DMS114 treated with DMSO at 0.1 percent for 48 hours (cell line): ENCODE measurements at regions not wholly inside any gene's neighbourhood (a gene's known extent, or its start where the extent isn't known, plus 50 kb on each side); places are given as distances from the start of the nearest gene placed in this dataset.

ENCODE experiments used
- DNase-seq: peaks from one replicate; lab custom pipeline; 2025; ENCODE audit not compliant: unreplicated experiment; lab: John Stamatoyannopoulos, UW

DNA sequence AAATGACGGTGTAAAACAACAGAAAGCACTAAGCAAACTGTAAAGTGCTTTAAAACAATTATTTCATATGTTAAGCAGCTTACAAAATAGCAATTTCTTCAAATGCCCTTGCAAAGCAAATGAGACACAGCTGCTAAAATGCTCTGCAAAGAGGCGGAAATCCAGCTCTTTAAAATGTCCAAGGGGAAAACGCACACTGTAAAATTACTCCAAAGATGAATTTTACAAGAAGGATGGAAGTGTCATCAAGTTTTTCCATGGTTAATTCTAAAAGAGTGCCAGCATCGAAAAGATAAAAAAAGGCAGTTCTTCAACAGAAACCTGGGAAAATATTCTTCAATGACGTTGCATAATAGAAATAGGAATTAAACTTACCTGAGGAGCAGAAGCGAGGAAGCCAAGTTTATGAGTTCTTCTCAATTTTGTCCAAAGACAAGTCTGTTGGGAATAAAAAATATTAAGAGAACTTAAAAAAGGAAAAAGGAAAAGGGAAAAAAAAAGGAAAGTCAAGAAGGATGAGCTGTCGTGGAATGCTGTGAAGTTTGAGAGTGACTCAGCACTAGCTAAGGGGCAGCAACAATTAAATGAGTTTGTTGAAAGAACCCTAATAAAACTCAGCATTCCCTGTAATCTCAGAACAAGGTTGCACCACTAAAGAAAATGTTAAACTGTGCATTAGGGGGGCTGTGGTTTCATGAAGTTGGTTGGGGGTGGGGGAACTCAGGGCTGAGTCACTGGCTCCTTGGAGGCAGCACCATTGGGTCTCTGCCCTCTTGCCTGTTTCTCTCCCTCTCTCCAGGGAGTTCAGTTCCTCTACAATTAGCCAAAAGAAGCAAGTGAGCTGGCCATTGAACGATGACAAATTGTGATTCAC is 64.2 kb upstream of the BLID start:
- DNase-seq, result no peak

- DNase-seq, result no peak
These were observed 62.8 kb upstream of the BLID start for GRCh38 chr11:122178795-122179194.

DNA sequence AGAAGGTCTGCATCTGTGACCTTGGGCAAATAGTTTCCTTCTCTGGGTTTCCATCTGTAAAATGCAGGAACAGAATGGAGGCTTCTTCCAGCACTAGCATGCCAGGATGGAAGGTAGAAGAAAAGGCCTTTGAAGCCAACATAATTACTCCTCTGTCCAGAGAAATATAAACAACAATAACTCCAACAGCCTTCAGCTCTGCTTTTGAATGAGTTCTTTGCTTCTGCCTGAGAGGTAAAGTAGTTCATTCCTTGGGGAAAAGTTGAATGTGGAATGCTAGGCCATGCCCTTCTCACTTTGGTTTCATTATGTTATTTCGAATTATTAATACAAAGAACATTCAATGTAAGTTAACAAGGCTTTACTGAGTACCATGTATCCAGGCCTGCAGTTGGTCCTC is 61.2 kb upstream of the BLID start:
- DNase-seq, result no peak

GRCh38 chr11:122176651-122177050 is 60.6 kb upstream of the BLID start:
- no peak for DNase-seq

GRCh38 chr11:122175306-122175705 is 59.3 kb upstream of the BLID start:
- no peak for DNase-seq

GRCh38 chr11:122173587-122173986 is 57.6 kb upstream of the BLID start:
- no peak for DNase-seq

- no peak for DNase-seq
These were observed 57.0 kb upstream of the BLID start for GRCh38 chr11:122173074-122173450.

DNA sequence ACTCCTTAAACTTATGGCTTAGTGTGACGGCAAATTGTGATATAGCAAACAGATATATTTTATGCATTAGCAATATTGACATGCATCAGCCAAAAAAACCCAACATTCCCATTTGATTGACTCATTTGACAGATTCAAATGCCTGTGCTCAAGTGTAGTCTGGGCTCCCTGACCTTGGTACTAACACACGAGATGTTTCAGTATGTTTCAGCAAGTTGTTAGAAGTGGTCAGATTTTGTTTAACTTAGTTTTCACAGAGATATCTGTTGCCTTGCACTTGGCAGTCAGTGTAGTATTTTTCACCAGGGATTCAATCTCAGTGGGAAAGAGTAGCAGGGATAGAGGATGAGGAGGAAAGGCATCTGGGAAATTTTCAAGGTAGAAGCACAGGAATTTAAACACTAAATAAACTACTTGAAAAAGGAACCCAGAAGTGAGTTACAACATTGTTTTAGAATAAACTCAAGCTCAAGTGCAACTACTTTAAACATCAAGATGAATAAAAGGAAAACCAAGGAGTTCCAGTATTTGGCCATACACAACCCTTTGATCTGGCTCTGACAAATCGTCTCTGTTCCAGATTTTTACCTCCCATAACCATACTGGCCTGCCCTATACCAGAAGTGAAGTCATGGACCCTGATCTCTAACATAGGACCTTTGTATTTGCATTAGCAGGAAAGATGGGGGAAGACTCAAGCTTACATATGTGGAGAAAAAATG is 56.5 kb upstream of the BLID start:
- DNase-seq, result no peak

DNA sequence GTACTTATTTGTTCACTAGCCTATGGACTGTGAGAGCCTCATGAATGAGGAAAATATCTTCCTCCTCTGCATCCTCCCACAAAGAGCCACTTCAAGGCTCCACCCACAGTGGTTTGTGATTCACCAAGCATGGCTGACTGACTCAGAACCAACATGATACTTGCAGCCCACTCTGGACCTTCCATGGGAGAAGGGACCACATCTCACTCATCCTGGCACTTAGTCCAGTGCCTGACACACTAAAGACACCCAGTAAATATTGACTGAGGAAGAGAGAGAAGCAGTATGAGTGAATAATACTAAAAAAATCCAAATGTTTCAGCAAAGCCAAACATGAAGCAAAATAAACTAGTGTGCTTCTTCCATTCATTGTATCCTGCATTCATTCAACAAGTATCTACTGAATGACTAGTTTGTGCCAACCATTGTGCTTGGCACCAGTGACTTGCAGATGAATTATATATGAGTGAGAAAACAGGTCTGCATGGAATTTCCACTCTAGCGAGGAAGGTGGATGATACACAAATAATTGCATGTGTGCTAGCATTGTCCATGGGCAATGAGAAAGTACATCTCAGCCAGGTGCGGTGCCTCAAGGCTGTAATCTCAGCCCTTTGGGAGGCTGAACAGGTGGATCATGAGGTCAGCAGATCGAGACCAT is 54.9 kb upstream of the BLID start:
- no peak for DNase-seq

DNA sequence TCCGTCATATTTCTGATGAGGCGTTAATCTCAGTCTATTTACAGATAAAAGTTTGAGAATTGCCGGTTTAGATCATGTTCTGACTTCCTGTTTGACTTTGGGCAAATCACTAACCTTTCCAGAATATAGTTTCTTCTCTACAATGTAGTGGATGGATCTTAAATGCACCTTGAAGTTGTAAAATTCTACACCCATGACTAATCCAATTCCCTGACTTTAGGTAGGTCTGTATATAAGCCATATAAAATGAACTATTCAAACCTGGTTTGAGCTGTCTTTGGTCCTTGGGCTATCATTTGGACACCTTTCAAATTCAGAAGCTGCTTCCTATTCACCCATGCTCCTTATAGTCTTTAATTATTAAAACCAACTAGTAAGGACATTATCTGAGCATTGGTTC is 52.2 kb upstream of the BLID start:
- no peak for DNase-seq

GRCh38 chr11:122167100-122167499 is 51.1 kb upstream of the BLID start:
- DNase-seq, result no peak

DNA sequence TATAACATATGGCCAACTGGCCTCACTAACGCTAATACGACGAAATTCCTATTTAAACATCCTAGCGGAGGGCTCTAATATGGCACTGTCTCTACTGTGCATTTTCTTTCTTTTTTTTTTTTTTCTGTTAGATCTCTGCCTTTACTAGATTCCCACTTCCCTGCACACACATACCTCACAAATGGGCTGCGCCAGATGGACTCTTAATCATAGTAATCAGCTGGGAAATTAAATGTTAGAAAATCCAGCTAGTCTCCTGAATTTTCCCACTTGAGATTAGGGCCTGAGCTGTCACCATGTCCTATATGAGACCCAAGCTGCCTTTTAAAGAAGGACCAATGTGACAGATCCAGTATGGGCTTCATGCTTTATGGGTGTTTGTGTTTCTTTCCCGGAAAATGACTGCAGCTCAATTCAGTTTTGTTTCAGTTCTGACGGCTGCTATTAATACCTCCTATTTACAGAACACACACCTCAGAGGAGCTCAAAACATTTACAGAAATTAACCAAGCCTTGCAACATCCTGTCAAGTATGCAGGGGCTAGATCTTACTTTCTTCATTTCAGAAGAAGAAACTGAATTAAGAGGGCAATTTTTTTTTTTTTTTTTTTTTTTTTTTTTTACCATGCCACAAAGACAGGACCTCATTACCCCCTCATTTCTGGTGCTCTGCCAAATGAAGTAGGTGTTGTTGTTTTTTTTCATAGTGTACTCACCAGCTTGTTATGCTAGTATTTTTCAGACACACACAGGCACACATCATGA is 49.8 kb upstream of the BLID start:
- DNase-seq, result no peak
